GM12801 (cell line): ENCODE measurements at regions not wholly inside any gene's neighbourhood (a gene's known extent, or its start where the extent isn't known, plus 50 kb on each side); places are given as distances from the start of the nearest gene placed in this dataset.

Experiments used
- TF ChIP-seq, protein P1 (sequence below): IDR thresholded peaks from one replicate; pipeline ENCODE4 v1.5.1; 2011; ENCODE audit warnings: control low read depth; ENCODE audit not compliant: insufficient read length; ENCODE audit errors: extremely low read depth

DNA sequence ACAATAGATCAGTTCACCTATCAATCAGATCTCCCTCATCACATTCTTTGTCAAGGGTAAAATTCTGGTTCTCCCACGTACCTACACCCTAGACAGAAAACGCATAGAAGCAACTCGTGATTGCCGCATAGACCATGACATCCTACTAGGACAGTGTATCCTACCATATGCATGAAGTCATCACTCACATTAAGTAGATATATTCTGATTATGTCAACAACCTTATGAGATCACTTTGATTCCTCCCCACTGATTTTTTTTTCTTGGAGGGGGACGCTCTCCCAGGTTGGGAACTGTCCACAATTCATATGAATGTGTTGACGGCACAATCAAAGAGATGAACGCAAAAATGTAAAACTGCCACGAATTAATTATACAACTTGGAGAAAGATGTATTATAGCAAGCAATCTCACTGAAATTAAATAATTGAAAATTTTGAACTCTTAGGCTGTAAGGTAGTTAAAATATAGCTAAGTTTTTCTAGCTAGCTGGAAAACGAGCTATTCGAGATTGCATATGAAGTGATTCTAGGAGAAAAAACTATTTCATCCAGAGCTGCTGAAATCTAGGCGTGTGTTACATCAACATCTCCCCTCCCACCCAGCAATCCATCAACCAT is 82.5 kb upstream of the CCDC28A start:
- TF ChIP-seq, protein P1, sequence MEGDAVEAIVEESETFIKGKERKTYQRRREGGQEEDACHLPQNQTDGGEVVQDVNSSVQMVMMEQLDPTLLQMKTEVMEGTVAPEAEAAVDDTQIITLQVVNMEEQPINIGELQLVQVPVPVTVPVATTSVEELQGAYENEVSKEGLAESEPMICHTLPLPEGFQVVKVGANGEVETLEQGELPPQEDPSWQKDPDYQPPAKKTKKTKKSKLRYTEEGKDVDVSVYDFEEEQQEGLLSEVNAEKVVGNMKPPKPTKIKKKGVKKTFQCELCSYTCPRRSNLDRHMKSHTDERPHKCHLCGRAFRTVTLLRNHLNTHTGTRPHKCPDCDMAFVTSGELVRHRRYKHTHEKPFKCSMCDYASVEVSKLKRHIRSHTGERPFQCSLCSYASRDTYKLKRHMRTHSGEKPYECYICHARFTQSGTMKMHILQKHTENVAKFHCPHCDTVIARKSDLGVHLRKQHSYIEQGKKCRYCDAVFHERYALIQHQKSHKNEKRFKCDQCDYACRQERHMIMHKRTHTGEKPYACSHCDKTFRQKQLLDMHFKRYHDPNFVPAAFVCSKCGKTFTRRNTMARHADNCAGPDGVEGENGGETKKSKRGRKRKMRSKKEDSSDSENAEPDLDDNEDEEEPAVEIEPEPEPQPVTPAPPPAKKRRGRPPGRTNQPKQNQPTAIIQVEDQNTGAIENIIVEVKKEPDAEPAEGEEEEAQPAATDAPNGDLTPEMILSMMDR = no peak

DNA sequence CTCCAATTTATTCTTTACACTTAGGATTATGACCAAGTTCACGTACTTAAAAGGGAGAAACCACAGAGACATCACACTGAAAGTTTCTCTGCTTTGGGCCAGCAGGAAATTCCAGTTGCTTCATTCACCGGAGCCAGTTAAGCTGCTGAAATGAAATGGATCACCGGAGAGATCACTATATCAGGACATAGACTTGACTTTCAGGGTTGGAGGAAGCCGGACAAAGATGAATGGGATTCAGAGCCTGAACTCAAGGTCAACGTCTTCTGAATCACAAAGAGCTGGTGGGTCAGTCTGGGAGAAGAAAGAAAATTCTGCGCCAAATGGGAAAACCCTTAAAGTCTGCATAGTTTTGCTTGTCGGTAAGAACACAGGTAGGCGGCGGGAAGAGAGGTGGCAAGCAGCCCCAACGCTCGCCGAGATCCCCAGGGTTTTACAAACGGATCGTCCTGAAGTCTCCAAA is 81.9 kb upstream of the CCDC28A start:
- TF ChIP-seq, protein P1 = no peak

DNA sequence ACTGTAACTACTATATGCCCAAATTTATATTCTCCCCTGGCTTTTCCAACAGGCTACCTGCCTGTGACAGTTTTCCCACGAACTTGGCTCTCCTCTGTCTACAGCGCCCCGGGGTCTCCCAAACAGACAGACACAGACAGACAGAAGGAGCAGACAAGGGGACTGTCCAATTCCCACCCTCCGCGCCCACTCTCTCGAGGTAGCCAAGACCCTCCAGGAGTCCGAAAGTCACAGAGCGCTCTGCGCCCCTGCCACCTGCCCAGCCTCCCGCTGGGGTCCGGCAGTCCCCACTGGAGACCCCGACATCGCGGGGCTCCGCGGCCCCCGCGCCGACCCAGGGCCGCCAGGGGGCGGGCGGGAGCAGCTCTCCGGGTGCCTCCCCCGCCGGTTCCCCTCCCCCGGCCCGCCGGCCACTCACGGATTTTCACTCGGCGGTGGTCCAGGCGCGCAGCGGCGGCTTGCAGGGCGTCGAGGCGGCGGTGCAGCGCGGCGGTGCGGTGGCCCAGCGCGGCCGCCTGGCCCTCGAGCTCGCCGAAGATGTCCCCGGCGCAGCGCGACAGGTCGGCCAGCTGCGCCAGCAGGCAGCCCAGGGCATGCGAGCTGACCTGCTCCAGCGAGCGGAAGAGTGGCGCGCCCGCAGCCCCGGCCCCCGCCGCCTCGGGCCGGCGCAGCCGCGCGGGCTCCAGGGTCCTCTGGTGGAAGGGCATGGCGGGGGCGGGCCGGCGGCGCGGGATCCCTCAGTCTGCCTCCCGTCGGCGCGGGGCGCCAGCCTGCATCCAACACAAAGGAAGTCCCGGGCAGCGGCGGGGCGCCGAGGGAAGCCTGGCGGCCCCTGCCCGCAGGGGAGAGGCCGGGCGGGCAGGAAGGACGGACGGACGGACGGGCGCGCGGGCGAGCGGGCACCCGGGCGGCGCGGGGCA is 81.3 kb upstream of the CCDC28A start:
- TF ChIP-seq, protein P1 = no peak

DNA sequence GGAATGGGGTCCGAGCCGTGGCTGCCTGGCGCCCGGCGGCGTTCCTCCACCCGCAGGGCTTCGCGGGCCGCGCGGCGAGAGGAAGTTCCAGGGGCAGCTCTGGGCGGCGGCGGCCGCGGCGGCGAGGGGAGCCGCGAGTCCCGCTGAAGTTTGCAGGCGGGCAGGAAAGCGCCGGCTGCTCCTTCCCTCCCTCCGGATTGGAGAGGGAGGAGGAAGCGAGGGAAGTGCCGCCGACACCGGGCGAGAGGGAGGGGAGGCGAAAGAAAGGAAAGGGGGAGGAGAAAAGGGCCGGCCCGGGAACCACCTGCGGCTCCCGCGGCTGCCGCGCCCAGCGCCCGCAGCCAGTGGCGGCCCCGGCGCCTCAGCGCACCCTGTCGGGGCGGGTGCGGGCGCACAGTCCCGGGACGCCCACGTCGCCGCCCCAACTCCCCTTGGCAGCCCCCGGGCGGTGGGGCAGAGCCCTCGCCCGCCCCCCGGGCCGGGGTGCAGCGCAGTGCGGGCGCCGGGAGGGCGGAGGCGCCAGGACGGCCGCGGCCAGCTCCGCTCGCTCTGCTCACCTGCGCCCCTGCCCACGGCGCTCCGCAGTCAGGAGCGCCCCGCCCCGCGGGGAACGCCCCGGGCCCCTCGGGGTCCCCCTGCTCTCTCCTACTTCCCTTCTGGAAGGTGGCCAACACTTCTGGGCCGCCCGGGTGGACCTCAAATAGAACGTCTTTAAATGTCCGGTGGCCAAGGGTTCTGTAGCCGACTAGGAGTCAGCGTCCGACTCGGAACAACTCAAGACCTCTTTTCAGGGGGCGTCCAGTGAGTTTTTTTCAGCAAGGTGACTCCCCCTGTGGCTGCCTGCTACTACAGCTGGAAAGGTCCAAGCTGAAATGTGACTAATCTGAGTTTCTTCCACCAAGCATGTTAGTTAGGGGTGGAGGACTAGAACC is 80.3 kb upstream of the CCDC28A start:
- TF ChIP-seq, protein P1 = no peak

DNA sequence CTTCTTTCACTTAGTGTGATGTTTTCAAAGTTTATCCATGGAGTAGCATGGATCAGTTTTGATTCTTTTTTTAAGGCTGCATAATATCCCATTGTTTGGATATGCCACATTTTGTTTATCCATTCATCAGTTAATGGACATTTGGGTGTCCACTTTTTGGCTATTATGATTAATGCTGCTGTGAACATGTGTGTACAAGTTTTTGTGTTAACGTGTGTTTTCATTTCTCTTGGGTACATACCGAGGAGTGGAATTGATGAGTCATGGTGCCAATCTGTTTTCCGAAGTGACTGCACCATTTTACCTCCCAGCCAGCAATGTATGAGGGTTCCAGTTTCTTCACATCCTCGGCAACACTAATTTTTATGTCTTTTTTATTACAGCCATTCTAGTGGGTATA is 78.4 kb upstream of the CCDC28A start:
- TF ChIP-seq, protein P1 = no peak

DNA sequence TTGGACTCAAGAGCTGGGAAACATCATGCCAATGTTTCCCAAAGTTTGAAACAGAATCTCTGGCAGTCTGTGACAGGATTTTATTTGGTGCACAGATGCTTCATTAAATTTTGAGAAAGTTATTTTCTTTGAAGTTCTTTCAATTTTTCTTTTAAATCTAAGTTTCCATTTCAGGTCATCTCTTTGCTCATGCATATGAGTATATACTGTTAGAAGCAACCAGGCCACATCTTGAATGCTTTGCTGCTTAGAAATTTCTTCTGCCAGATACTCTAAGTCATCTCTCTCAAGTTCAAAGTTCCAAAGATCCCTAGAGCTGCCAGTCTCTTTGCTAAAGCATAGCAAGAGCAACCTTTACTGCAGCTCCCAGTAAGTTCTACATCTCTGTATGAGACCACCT is 59.1 kb upstream of the CCDC28A start:
- TF ChIP-seq, protein P1 = no peak

DNA sequence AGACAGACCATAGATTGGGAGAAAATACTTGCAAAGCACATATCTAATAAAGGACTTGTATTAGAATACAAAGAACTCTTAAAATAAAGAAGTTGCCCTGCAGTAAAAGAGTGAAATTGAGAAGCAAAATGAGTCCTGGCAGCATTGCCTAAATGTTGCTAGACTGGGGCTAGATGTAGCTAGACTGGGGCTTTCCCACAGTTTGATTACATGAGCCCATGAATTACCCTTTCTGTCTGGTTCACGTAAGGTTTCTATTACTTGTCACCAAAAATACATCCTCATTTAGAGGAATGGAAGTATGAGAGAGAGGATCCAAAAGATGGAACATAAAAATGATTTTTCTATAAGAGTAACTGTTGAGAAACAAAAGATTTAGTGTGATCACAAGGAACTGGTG is 57.6 kb upstream of the CCDC28A start:
- TF ChIP-seq, protein P1 = no peak
